Naive thymus-derived CD4-positive, alpha-beta T cell (primary cell): ENCODE measurements at regions not wholly inside any gene's neighbourhood (a gene's known extent, or its start where the extent isn't known, plus 50 kb on each side); places are given as distances from the start of the nearest gene placed in this dataset.
"Not testable (repeated sequence)": the region's sequence is repeated elsewhere in the genome, so short reads cannot be mapped to it uniquely, and the experiment has no call there.

ENCODE experiments used
- ATAC-seq: fragments of 150-1000 bp; cut with Tn5 transposase; 2 replicates; pipeline ENCODE4 v1.10.0; 2021; ENCODE audit warnings: mild to moderate bottlenecking, moderate library complexity
- CTCF ChIA-PET: fragments of 350-600 bp; sonication (Branson Sonifier 250); formaldehyde crosslinking; loops from one replicate; lab custom pipeline; 2021; ENCODE audit warnings: antibody characterized with exemption; lab: Charles Lee
- POLR2A ChIA-PET: fragments of 350-600 bp; sonication (Branson Sonifier 250); formaldehyde crosslinking; loops from one replicate; lab custom pipeline; 2021; ENCODE audit warnings: antibody characterized with exemption, inconsistent platforms; lab: Charles Lee
- DNase-seq, 9 donors: peaks; one replicate each; pipeline versions ENCODE4 v3.0.0 to v3.0.0-alpha.2; 2020 to 2022; ENCODE audit warnings: mixed read lengths in 1 of 9
- H3K27ac ChIP-seq: one replicate; pipeline ENCODE4 v1.7.0; 2013; ENCODE audit warnings: mild to moderate bottlenecking, low read depth, low read length, moderate library complexity
- H3K27me3 ChIP-seq, 2 donors: one replicate each; pipeline ENCODE4 v1.7.0; 2013; ENCODE audit warnings: low read length in 2 of 2, mild to moderate bottlenecking in 2 of 2, moderate library complexity in 2 of 2; ENCODE audit not compliant: control insufficient read depth in 2 of 2, insufficient read depth in 2 of 2
- H3K36me3 ChIP-seq, 3 experiments: 1 replicate in 2 of 3; 2 replicates in 1 of 3; pipeline ENCODE4 v1.7.0; 2013; ENCODE audit warnings: low read length in 3 of 3, mild to moderate bottlenecking in 3 of 3, moderate library complexity in 1 of 3; ENCODE audit not compliant: insufficient read depth in 3 of 3, control insufficient read depth in 2 of 3
- H3K4me1 ChIP-seq, 2 donors: one replicate each; pipeline ENCODE4 v1.7.0; 2013; ENCODE audit warnings: low read length in 2 of 2, mild to moderate bottlenecking in 2 of 2, moderate library complexity in 1 of 2; ENCODE audit not compliant: control insufficient read depth in 2 of 2, insufficient read depth in 2 of 2
- H3K4me3 ChIP-seq: 2 replicates; pipeline ENCODE4 v1.7.0; 2013; ENCODE audit warnings: mild to moderate bottlenecking, low read length
- H3K9me3 ChIP-seq, 3 experiments: 1 replicate in 2 of 3; 2 replicates in 1 of 3; pipeline ENCODE4 v1.7.0; 2013; ENCODE audit warnings: low read length in 3 of 3; ENCODE audit not compliant: control insufficient read depth in 2 of 3
- H3K27ac Mint-ChIP-seq, 9 donors: one replicate each; pipeline ENCODE4 v1.8.0; 2020 to 2022; ENCODE audit warnings: mixed read lengths in 9 of 9, mild to moderate bottlenecking in 8 of 9, moderate library complexity in 5 of 9, inconsistent platforms in 2 of 9
- H3K27me3 Mint-ChIP-seq, 5 donors: one replicate each; pipeline ENCODE4 v1.8.0; 2021 to 2022; ENCODE audit warnings: mixed read lengths in 5 of 5, mild to moderate bottlenecking in 1 of 5
- H3K36me3 Mint-ChIP-seq, 5 donors: one replicate each; pipeline ENCODE4 v1.8.0; 2020 to 2022; ENCODE audit warnings: mixed read lengths in 5 of 5, mild to moderate bottlenecking in 3 of 5, inconsistent platforms in 1 of 5
- H3K4me1 Mint-ChIP-seq, 7 donors: one replicate each; pipeline ENCODE4 v1.8.0; 2020 to 2022; ENCODE audit warnings: mixed read lengths in 7 of 7, mild to moderate bottlenecking in 3 of 7, inconsistent platforms in 1 of 7
- H3K4me3 Mint-ChIP-seq, 10 donors: one replicate each; pipeline ENCODE4 v1.8.0; 2020 to 2022; ENCODE audit warnings: mild to moderate bottlenecking in 10 of 10, mixed read lengths in 10 of 10, moderate library complexity in 6 of 10, inconsistent platforms in 2 of 10
- H3K9me3 Mint-ChIP-seq, 11 donors: one replicate each; pipeline ENCODE4 v1.8.0; 2020 to 2022; ENCODE audit warnings: mixed read lengths in 11 of 11, mild to moderate bottlenecking in 4 of 11, inconsistent platforms in 1 of 11, moderate library complexity in 1 of 11
- intact Hi-C, 2 donors: fragments of 100-400 bp; cut with micrococcal nuclease; formaldehyde crosslinking; loops; one replicate each; pipeline ENCODE4 v1.15.1; 2023

DNA sequence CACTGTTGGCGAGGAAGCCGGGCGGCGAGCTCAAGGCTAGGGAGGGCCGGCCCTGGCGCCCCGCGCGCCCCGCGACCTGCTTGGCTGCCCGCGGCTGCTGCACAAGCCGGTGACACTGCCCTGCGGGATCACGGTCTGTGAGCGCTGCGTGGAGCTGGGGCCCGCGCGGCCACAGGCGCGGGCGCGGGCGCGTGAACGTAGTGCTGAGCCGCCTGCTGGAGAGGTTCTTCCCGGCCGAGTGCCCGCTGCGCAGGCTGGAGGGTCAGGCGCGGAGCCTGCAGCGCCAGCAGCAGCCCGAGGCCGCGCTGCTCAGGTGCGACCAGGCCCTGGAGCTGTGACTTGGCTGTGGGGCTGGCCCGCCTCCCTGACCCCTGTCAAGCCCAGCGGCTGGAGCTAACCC lies 572.3 kb downstream of the TUBA3C start:
- H3K4me1 ChIP-seq, intact Hi-C loops, H3K36me3 Mint-ChIP-seq, H3K9me3 Mint-ChIP-seq, H3K36me3 ChIP-seq, POLR2A ChIA-PET, H3K27me3 ChIP-seq, H3K9me3 ChIP-seq, H3K4me3 Mint-ChIP-seq, H3K27ac ChIP-seq, H3K4me1 Mint-ChIP-seq, H3K4me3 ChIP-seq, DNase-seq, ATAC-seq, H3K27ac Mint-ChIP-seq, CTCF ChIA-PET, H3K27me3 Mint-ChIP-seq: not testable (repeated sequence)

DNA sequence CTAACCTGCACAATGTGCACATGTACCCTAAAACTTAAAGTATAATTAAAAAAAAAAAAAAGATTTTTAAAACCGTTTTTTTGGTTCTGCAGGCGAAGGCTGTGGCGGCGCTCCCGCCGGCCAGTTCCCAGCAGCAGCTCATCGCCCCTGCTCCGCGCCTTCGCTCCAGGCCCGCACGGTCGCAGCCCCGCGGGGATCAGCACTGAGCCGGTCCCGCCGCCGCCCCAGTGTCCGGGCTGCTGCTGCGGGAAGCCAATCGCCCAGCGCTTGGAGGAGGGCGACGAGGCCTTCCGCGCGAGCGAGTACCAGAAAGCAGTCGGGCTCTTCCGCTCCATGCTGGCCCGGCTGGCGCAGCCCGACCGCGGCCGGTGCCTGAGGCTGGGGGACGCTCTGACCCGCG lies 572.8 kb downstream of the TUBA3C start:
- H3K9me3 Mint-ChIP-seq, H3K36me3 ChIP-seq, H3K4me3 Mint-ChIP-seq, CTCF ChIA-PET, H3K27me3 ChIP-seq, H3K4me1 ChIP-seq, H3K27ac ChIP-seq, H3K4me3 ChIP-seq, H3K9me3 ChIP-seq, H3K4me1 Mint-ChIP-seq, intact Hi-C loops, H3K27ac Mint-ChIP-seq, POLR2A ChIA-PET, H3K36me3 Mint-ChIP-seq, DNase-seq, ATAC-seq, H3K27me3 Mint-ChIP-seq: not testable (repeated sequence)

DNA sequence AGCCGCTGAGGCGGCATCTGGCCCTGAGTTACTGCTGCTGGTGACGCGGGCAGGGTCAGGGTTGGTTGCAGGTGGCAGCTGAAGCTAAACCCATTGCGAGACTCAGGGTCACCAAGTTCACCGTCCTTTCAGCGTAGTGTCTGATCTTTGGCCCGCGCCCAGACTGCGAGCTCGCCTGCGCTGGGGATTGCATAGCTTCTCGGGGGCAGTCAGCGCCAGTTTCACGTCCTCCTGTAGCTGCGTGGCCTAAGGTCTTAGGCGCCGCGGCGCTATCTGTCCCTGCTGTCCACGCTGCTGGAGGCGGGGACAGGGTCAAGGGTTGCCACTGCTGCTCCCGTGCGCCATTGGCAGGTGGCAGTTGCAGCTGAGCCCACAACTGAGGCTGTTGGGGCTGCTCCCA lies 581.3 kb downstream of the TUBA3C start:
- H3K9me3 Mint-ChIP-seq, H3K9me3 ChIP-seq, H3K27me3 Mint-ChIP-seq, H3K36me3 ChIP-seq, H3K27me3 ChIP-seq, H3K4me1 Mint-ChIP-seq, H3K36me3 Mint-ChIP-seq, intact Hi-C loops, DNase-seq, H3K27ac Mint-ChIP-seq, H3K4me3 ChIP-seq, H3K27ac ChIP-seq, ATAC-seq, CTCF ChIA-PET, H3K4me1 ChIP-seq, POLR2A ChIA-PET: not testable (repeated sequence)
- H3K4me3 Mint-ChIP-seq: peak overlapping the region in 1 of 10 donors; percentile 48

DNA sequence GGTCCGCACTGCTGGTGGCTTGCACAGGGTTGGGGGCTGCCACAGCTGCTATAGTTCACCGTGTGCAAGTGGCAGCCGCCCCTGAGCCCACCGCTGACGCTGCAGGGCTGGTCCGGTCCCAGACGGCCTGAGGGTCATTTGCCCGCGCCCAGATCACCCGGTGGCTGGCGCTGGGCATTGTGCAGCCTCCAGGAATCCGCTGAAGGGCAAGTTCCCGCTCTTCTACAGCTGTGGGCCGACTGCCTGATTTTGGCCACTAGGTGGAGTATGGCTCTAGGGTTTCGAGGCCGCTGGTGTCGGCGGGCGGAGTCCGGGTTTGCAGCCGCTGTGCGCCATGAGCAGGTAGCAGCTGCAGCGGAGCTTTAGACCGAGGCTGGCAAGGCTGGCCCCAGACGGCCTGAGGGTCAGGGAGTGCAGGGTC lies 581.8 kb downstream of the TUBA3C start:
- H3K4me1 Mint-ChIP-seq, H3K27ac Mint-ChIP-seq, H3K36me3 Mint-ChIP-seq, H3K9me3 Mint-ChIP-seq, H3K4me3 ChIP-seq, ATAC-seq, H3K9me3 ChIP-seq, H3K27ac ChIP-seq, H3K4me1 ChIP-seq, CTCF ChIA-PET, H3K36me3 ChIP-seq, intact Hi-C loops, H3K27me3 Mint-ChIP-seq, H3K27me3 ChIP-seq, POLR2A ChIA-PET: not testable (repeated sequence)
- peak in 4 of 9 donors; percentile 16 to 34 (median 22) for DNase-seq
- H3K4me3 Mint-ChIP-seq: peak overlapping the region in 1 of 10 donors; percentile 48

DNA sequence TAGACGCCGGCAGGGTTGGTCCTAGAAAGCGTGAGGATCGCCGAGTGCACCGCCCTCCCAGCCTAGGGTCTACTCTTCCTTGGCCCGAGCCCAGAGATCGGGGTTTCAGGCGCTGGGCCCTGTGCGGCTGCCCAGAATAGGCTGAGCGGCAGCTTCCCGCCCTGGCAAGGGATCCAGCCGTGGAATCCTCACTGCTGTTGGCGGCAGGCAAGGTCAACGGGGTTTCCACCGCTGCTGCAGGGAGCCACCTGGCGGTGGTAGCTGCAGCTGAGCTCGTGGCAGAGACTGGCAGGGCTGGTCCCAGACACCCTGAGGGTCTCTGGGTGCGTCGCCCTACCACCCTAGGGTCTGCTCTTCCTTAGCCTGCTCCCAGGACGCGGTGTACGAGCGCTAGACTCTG lies 583.1 kb downstream of the TUBA3C start:
- POLR2A ChIA-PET, ATAC-seq: not testable (repeated sequence)

DNA sequence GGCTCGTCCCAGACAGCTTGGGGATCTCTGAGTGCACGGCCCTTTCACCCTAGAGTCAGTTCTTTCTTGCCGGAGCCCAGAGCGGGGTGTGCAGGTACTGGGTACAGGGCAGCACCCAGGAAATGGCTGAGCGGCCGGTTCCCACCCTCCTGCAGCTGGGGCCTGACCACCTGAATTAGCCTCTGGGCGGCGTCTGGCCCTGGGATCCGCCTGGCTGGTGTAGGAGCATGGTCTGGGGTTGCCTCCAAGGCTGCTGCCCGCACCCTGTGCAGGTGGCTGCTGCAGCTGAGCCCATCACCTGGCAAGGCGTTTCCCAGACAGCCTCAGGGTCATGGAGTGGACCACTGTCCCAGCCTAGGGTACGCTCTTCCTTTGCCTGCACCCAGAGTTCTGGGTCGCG lies 583.7 kb downstream of the TUBA3C start:
- H3K9me3 ChIP-seq, POLR2A ChIA-PET, H3K36me3 Mint-ChIP-seq, DNase-seq, H3K4me3 Mint-ChIP-seq, CTCF ChIA-PET, H3K4me1 Mint-ChIP-seq, H3K4me3 ChIP-seq, H3K4me1 ChIP-seq, H3K27ac Mint-ChIP-seq, ATAC-seq, intact Hi-C loops, H3K36me3 ChIP-seq, H3K27me3 ChIP-seq, H3K27ac ChIP-seq: not testable (repeated sequence)
- Mint-ChIP-seq H3K9me3 (peaks cover 0 to 19% (median 7%) of the 10 kb centered on the region in 11 donors), H3K27me3 (peaks cover 0 to 14% (median 3%) of the 10 kb centered on the region in 5 donors)

More for the DNA sequence above, 583.1 kb downstream of the TUBA3C start:
- H3K9me3 Mint-ChIP-seq: peaks cover 0 to 19% (median 7%) of the 10 kb centered on the region in 11 donors
- H3K4me3 ChIP-seq, DNase-seq, intact Hi-C loops, H3K27ac Mint-ChIP-seq, H3K36me3 Mint-ChIP-seq, H3K4me3 Mint-ChIP-seq, H3K27ac ChIP-seq, H3K36me3 ChIP-seq, H3K4me1 ChIP-seq, CTCF ChIA-PET, H3K4me1 Mint-ChIP-seq, H3K27me3 ChIP-seq, H3K9me3 ChIP-seq: not testable (repeated sequence)
- peaks cover 0 to 14% (median 3%) of the 10 kb centered on the region in 5 donors for H3K27me3 Mint-ChIP-seq

DNA sequence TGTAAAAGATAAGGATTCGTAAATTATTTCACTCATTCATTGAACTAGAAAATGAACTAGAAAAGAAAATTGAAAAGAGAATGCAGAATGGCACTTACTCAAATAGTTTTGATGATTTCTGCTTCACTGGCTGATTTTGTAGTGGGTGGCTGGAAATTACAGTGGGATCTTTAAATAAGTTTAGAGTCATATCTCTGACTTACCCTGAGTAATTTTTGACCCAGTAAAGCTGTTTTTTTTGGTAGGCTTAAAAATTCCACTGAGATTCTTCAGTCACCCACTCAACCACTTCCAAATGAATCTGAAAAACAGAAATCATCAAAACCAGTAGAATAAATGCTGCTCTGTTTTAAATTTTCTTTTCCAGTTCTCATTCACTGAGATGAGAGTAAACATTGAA lies 604.5 kb downstream of the TUBA3C start:
- CTCF ChIA-PET, H3K9me3 Mint-ChIP-seq, ATAC-seq, H3K27ac Mint-ChIP-seq, H3K27ac ChIP-seq, H3K4me1 ChIP-seq, H3K36me3 ChIP-seq, H3K36me3 Mint-ChIP-seq, intact Hi-C loops, H3K4me1 Mint-ChIP-seq, POLR2A ChIA-PET, DNase-seq, H3K4me3 ChIP-seq, H3K4me3 Mint-ChIP-seq, H3K27me3 Mint-ChIP-seq, H3K27me3 ChIP-seq, H3K9me3 ChIP-seq: not testable (repeated sequence)
